B cell (primary cell): ENCODE measurements at regions not wholly inside any gene's neighbourhood (a gene's known extent, or its start where the extent isn't known, plus 50 kb on each side); places are given as distances from the start of the nearest gene placed in this dataset.

Experiments used
- ATAC-seq: fragments of 200-7000 bp; cut with Tn5 transposase; one replicate; pipeline ENCODE4 v1.10.0; 2021; ENCODE audit warnings: low read depth, mild to moderate bottlenecking, moderate number of reproducible peaks, moderate library complexity
- CTCF ChIA-PET: fragments of 350-600 bp; sonication (Branson Sonifier 250); formaldehyde crosslinking; loops from one replicate; lab custom pipeline; 2021; ENCODE audit warnings: antibody characterized with exemption, inconsistent platforms; lab: Charles Lee
- POLR2A ChIA-PET: fragments of 350-600 bp; sonication (Branson Sonifier 250); formaldehyde crosslinking; loops from one replicate; lab custom pipeline; 2021; ENCODE audit warnings: antibody characterized with exemption; lab: Charles Lee
- DNase-seq: peaks from one replicate; pipeline ENCODE4 v3.0.0; 2013
- H2AFZ ChIP-seq: 2 replicates; pipeline ENCODE4 v1.6.1; 2012; ENCODE audit warnings: mild to moderate bottlenecking, low read depth, low read length; ENCODE audit not compliant: insufficient read depth, poor library complexity, severe bottlenecking
- H3K27ac ChIP-seq, 2 donors: 1 replicate in 1 of 2; 2 replicates in 1 of 2; pipeline ENCODE4 v1.5.1; 2012 to 2013; ENCODE audit warnings: low read length in 2 of 2, mild to moderate bottlenecking in 2 of 2, moderate library complexity in 1 of 2
- H3K27me3 ChIP-seq, 4 experiments: fragments of 200-600 bp in 1 of 4; sonication (generic) in 1 of 4; replicated peaks in 1 of 4; 1 replicate in 2 of 4; 2 replicates in 2 of 4; pipeline versions ENCODE4 v1.6.1 to v1.7.0; 2013 to 2016; ENCODE audit warnings: low read length in 3 of 4, mild to moderate bottlenecking in 2 of 4, mixed read lengths in 1 of 4, moderate library complexity in 1 of 4; ENCODE audit not compliant: insufficient read depth in 4 of 4, control insufficient read depth in 3 of 4; ENCODE audit errors: control extremely low read depth in 1 of 4
- H3K36me3 ChIP-seq, 2 experiments: replicated peaks in 1 of 2; 1 replicate in 1 of 2; 2 replicates in 1 of 2; pipeline versions ENCODE4 v1.6.1 to v1.7.1; 2013; ENCODE audit warnings: low read length in 1 of 2; ENCODE audit not compliant: insufficient read depth in 2 of 2, control insufficient read depth in 1 of 2; ENCODE audit errors: control extremely low read depth in 1 of 2, extremely low read depth in 1 of 2
- H3K4me1 ChIP-seq, 2 donors: fragments of 200-600 bp in 1 of 2; sonication (generic) in 1 of 2; 1 replicate in 1 of 2; 2 replicates in 1 of 2; pipeline versions ENCODE4 v1.5.1 to v1.6.1; 2013 to 2017; ENCODE audit warnings: low read length in 2 of 2; ENCODE audit not compliant: control insufficient read depth in 2 of 2, insufficient read depth in 2 of 2
- H3K4me2 ChIP-seq: replicated peaks from 2 replicates; pipeline ENCODE3; 2012; ENCODE audit warnings: mild to moderate bottlenecking, low read depth, low read length; ENCODE audit not compliant: poor library complexity, severe bottlenecking
- H3K4me3 ChIP-seq, 5 experiments: fragments of 200-600 bp in 1 of 5; sonication (generic) in 1 of 5; 1 replicate in 3 of 5; 2 replicates in 2 of 5; pipeline versions ENCODE4 v1.5.1 to v1.7.0; 2011 to 2016; ENCODE audit warnings: low read length in 4 of 5, mild to moderate bottlenecking in 4 of 5, low read depth in 2 of 5, control low read depth in 1 of 5, moderate library complexity in 1 of 5; ENCODE audit not compliant: insufficient read depth in 1 of 5; ENCODE audit errors: control extremely low read depth in 1 of 5, extremely low read depth in 1 of 5
- H3K79me2 ChIP-seq: fragments of 200-600 bp; sonication (generic); one replicate; pipeline ENCODE4 v1.6.0; 2016; ENCODE audit warnings: low read length; ENCODE audit not compliant: control insufficient read depth, insufficient read depth
- H3K9ac ChIP-seq: fragments of 200-600 bp; sonication (generic); 2 replicates; pipeline ENCODE4 v1.6.1; 2017; ENCODE audit warnings: mild to moderate bottlenecking, low read length, moderate library complexity
- H3K9me3 ChIP-seq, 3 donors: one replicate each; pipeline versions ENCODE4 v1.6.1 to v1.7.1; 2013; ENCODE audit warnings: low read length in 2 of 3; ENCODE audit not compliant: control insufficient read depth in 2 of 3, insufficient read depth in 1 of 3; ENCODE audit errors: control extremely low read depth in 1 of 3
- H4K20me1 ChIP-seq: 2 replicates; pipeline ENCODE4 v1.6.0; 2012; ENCODE audit warnings: mild to moderate bottlenecking, low read length; ENCODE audit not compliant: insufficient read depth, control insufficient read depth, poor library complexity, severe bottlenecking
- H3K27ac Mint-ChIP-seq: one replicate; pipeline ENCODE4 v1.8.0; 2021; ENCODE audit warnings: mixed read lengths
- H3K27me3 Mint-ChIP-seq: one replicate; pipeline ENCODE4 v1.8.0; 2021; ENCODE audit warnings: mixed read lengths
- H3K4me1 Mint-ChIP-seq: one replicate; pipeline ENCODE4 v1.8.0; 2021; ENCODE audit warnings: mixed read lengths
- H3K4me3 Mint-ChIP-seq: one replicate; pipeline ENCODE4 v1.8.0; 2021; ENCODE audit warnings: mixed read lengths
- H3K9me3 Mint-ChIP-seq: one replicate; pipeline ENCODE4 v1.8.0; 2022; ENCODE audit warnings: mixed read lengths; ENCODE audit not compliant: insufficient read depth
- CTCF ChIP-seq: fragments of 200-600 bp; IDR thresholded peaks from one replicate; pipeline ENCODE4 v1.8.0; 2022; ENCODE audit warnings: antibody characterized with exemption, mild to moderate bottlenecking
- EZH2 ChIP-seq: IDR thresholded peaks from 2 replicates; pipeline ENCODE4 v1.6.1; 2012; ENCODE audit warnings: borderline replicate concordance, low read depth, mild to moderate bottlenecking, moderate library complexity, low read length; ENCODE audit not compliant: insufficient read depth, poor library complexity, severe bottlenecking
- WGBS: methylation state at CpG from one replicate; pipeline ENCODE4 v1.1.5; 2013; ENCODE audit warnings: missing lambda C conversion rate; ENCODE audit not compliant: insufficient coverage; 5-methylcytosine and 5-hydroxymethylcytosine counted together
- intact Hi-C: fragments of 100-400 bp; cut with micrococcal nuclease; formaldehyde crosslinking; loops from one replicate; pipeline ENCODE4 v1.10.0; 2022

GRCh38 chr9:1152171-1152570 lies 102.0 kb downstream of the DMRT2 start:
- Histone ChIP-seq H3K36me3 (no peaks in the 10 kb centered on the region), H3K9me3 (no peaks in the 10 kb centered on the region), H3K27me3 (no peaks in the 10 kb centered on the region), H3K79me2 (no peaks in the 10 kb centered on the region), H3K4me2 (no peak overlapping the region), H3K4me3 (no peak overlapping the region), H3K9ac (no peak overlapping the region), H2AFZ (no peak overlapping the region), H3K27ac (no peak overlapping the region), H3K4me1 (no peaks in the 10 kb centered on the region), H4K20me1 (no peaks in the 10 kb centered on the region)
- Mint-ChIP-seq H3K9me3 (no peaks in the 10 kb centered on the region), H3K4me3 (no peak overlapping the region), H3K27ac (no peak overlapping the region), H3K27me3 (no peaks in the 10 kb centered on the region), H3K4me1 (no peaks in the 10 kb centered on the region)
- intact Hi-C loops, result no loop called here
- ChIA-PET CTCF (no interaction called here), POLR2A (no interaction called here)
- WGBS, result 90% methylated on average over 2 of the region's 3 CpGs
- TF ChIP-seq EZH2, result no peak
- no peak for TF ChIP-seq CTCF
- no peak for ATAC-seq
- no peak for DNase-seq

- Histone ChIP-seq H2AFZ (no peak overlapping the region), H3K9ac (no peak overlapping the region), H4K20me1 (no peaks in the 10 kb centered on the region), H3K27me3 (no peaks in the 10 kb centered on the region), H3K79me2 (no peaks in the 10 kb centered on the region), H3K4me2 (no peak overlapping the region), H3K36me3 (no peaks in the 10 kb centered on the region), H3K27ac (no peak overlapping the region), H3K4me3 (no peak overlapping the region), H3K9me3 (no peaks in the 10 kb centered on the region), H3K4me1 (no peaks in the 10 kb centered on the region)
- ATAC-seq (no peak), DNase-seq (no peak)
- ChIA-PET POLR2A (no interaction called here), CTCF (no interaction called here)
- intact Hi-C loops, result no loop called here
- no peak overlapping the region for H3K4me3 Mint-ChIP-seq
- no peaks in the 10 kb centered on the region for H3K27me3 Mint-ChIP-seq
- H3K9me3 Mint-ChIP-seq, result no peaks in the 10 kb centered on the region
- TF ChIP-seq EZH2 (no peak), CTCF (no peak)
- H3K4me1 Mint-ChIP-seq, result no peaks in the 10 kb centered on the region
- no CpG with 5 or more reads among the region's 1 CpG for WGBS
- no peak overlapping the region for H3K27ac Mint-ChIP-seq
Measured at GRCh38 chr9:1154739-1155138, 104.6 kb downstream of the DMRT2 start.
